HepG2 (cell line): ENCODE measurements at regions not wholly inside any gene's neighbourhood (a gene's known extent, or its start where the extent isn't known, plus 50 kb on each side); places are given as distances from the start of the nearest gene placed in this dataset.
"Not testable (repeated sequence)": the region's sequence is repeated elsewhere in the genome, so short reads cannot be mapped to it uniquely, and the experiment has no call there.

ENCODE experiments used
- ATAC-seq: fragments of 200-7000 bp; cut with Tn5 transposase; 3 replicates; pipeline ENCODE4 v1.9.1; 2020; ENCODE audit warnings: mild to moderate bottlenecking, moderate library complexity
- BruUV-seq: library from RNA; stranded (reverse); fragments of 400-500 nt; replicated peaks from 2 replicates; lab custom pipeline; 2021; lab: Mats Ljungman, UMichigan
- CTCF ChIA-PET: fragments of 300-600 bp; formaldehyde crosslinking; extraction: SDS; loops from one replicate; lab custom pipeline; 2021; ENCODE audit warnings: low total read pairs, inconsistent platforms, low intra/inter-chr PET ratio; lab: Yijun Ruan, JAX
- POLR2A ChIA-PET: fragments of 350-600 bp; sonication (Branson Sonifier 250); formaldehyde crosslinking; loops from one replicate; lab custom pipeline; 2020; ENCODE audit warnings: antibody characterized with exemption, inconsistent platforms; lab: Yijun Ruan, JAX
- DNase-seq: peaks from one replicate; pipeline ENCODE4 v3.0.0-alpha.2; 2015; ENCODE audit warnings: low spot score
- FAIRE-seq: peaks from 3 replicates; lab custom pipeline; 2011; peaks lifted over from hg19 to GRCh38; lab: Jason Lieb, UNC
- H2AFZ ChIP-seq: one replicate; pipeline ENCODE4 v1.6.1; 2011; ENCODE audit warnings: low read length, inconsistent platforms
- H3K27ac ChIP-seq: fragments of 300-600 bp; 3 replicates; pipeline ENCODE4 v1.8.0; 2011; ENCODE audit warnings: mixed run types, mild to moderate bottlenecking, mixed read lengths, low read length, inconsistent platforms; ENCODE audit not compliant: insufficient read depth; ENCODE audit errors: extremely low read length
- H3K27me3 ChIP-seq, 2 experiments: fragments of 200-600 bp in 1 of 2; 2 replicates in 1 of 2; 3 replicates in 1 of 2; pipeline versions ENCODE4 v1.6.0 to v1.8.0; 2011; ENCODE audit warnings: low read length in 2 of 2, mild to moderate bottlenecking in 2 of 2, moderate library complexity in 2 of 2, inconsistent platforms in 1 of 2; ENCODE audit not compliant: insufficient read depth in 2 of 2, control insufficient read depth in 1 of 2
- H3K36me3 ChIP-seq, 2 experiments: fragments of 200-600 bp in 1 of 2; replicated peaks in 1 of 2; 2 replicates in 1 of 2; 3 replicates in 1 of 2; pipeline versions ENCODE4 v1.5.1 to v1.8.0; 2011; ENCODE audit warnings: low read length in 2 of 2, inconsistent platforms in 1 of 2; ENCODE audit not compliant: insufficient read depth in 2 of 2, control insufficient read depth in 1 of 2
- H3K4me1 ChIP-seq: 2 replicates; pipeline ENCODE4 v1.5.1; 2012; ENCODE audit warnings: low read length, inconsistent platforms; ENCODE audit not compliant: insufficient read depth
- H3K4me2 ChIP-seq: 2 replicates; pipeline ENCODE4 v1.6.0; 2011; ENCODE audit warnings: low read depth, low read length, inconsistent platforms
- H3K4me3 ChIP-seq, 3 experiments: fragments of 200-600 bp in 1 of 3; sonication (generic), shearing (Covaris generic) in 1 of 3; replicated peaks in 1 of 3; 2 replicates each; pipeline ENCODE4 v1.5.1; 2011 to 2016; ENCODE audit warnings: low read length in 3 of 3, inconsistent platforms in 2 of 3, low read depth in 2 of 3, mild to moderate bottlenecking in 2 of 3, control low read depth in 1 of 3, mixed read lengths in 1 of 3; ENCODE audit not compliant: insufficient read depth in 1 of 3
- H3K79me2 ChIP-seq: one replicate; pipeline ENCODE4 v1.6.1; 2011; ENCODE audit warnings: low read length, inconsistent platforms; ENCODE audit not compliant: insufficient read depth
- H3K9ac ChIP-seq: 2 replicates; pipeline ENCODE4 v1.6.0; 2011; ENCODE audit warnings: mild to moderate bottlenecking, low read depth, low read length, inconsistent platforms; ENCODE audit not compliant: insufficient read depth
- H3K9me3 ChIP-seq: 2 replicates; pipeline ENCODE4 v1.5.1; 2012; ENCODE audit warnings: mild to moderate bottlenecking, low read length
- H4K20me1 ChIP-seq: 2 replicates; pipeline ENCODE4 v1.6.0; 2011; ENCODE audit warnings: inconsistent platforms, mild to moderate bottlenecking, low read length, moderate library complexity; ENCODE audit not compliant: insufficient read depth
- WGBS: methylation state at CpG from one replicate; pipeline ENCODE4 v1.1.6; 2017; ENCODE audit warnings: low lambda C conversion rate; 5-methylcytosine and 5-hydroxymethylcytosine counted together
- in situ Hi-C: cut with HindIII; loops from 2 replicates; pipeline ENCODE4 v1.10.0; 2017; ENCODE audit warnings: low pct_unique_long_range_greater_than_20kb; ENCODE audit not compliant: extremely low pct_ligation_motif_present
- intact Hi-C: fragments of 100-400 bp; cut with micrococcal nuclease; formaldehyde crosslinking; loops from one replicate; pipeline ENCODE4 v1.10.0; 2022; ENCODE audit not compliant: unreplicated experiment

DNA sequence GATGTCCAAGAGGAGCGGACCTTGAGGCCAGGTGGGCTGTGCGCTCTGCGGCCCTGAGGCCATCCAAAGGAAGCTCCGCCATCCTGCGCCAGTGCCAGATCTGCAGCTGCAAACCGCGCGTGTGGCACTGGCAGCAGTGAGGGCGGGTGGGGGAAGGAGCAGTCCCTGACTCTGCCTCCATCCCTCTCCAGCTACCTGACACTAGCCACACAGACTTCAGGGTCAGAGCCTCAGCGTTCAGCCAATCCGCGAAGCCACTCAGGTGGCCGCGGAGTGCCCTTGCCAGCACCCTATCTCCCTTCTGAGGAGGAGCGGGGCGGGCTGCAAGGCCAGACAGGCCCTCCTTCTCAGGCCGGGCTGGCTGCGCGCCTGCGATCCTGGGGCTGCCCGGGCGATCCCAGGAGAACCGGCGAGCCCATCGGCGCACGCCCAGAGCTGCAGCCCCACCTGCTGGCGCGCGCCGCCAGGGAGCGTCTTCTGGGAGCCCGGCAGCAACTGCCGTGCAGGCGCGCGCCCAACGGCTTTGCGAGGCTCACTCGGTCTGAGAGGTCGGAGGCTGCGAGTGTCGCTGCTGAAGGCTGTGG is 867.2 kb downstream of the SPATA31A1 start:
- H3K4me2 ChIP-seq, in situ Hi-C loops, POLR2A ChIA-PET, H3K36me3 ChIP-seq, H3K27ac ChIP-seq, H3K9ac ChIP-seq, DNase-seq, H4K20me1 ChIP-seq, ATAC-seq, H3K27me3 ChIP-seq, CTCF ChIA-PET, H3K4me1 ChIP-seq, H2AFZ ChIP-seq, H3K9me3 ChIP-seq, H3K4me3 ChIP-seq, BruUV-seq, FAIRE-seq, H3K79me2 ChIP-seq, intact Hi-C loops: not testable (repeated sequence)
- WGBS, result no CpG with 5 or more reads among the region's 43 CpGs

DNA sequence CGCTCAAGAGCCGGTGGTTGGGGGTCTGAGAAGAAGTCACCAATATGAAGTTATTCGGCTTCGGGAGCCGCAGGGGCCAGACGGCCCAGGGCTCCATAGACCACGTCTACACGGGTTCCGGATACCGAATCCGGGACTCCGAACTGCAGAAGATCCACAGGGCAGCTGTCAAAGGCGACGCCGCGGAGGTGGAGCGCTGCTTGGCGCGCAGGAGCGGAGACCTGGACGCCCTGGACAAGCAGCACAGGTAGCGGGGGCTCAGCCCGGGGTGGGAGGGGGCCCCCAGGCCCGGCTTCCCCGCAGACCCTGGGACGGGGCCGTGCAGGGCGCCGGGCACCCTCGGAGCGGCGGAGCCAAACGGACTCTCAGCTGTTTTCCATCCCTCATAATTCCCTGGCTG is 867.9 kb downstream of the SPATA31A1 start:
- FAIRE-seq, H3K4me2 ChIP-seq, H2AFZ ChIP-seq, H3K4me1 ChIP-seq, H3K36me3 ChIP-seq, H3K4me3 ChIP-seq, H3K27me3 ChIP-seq, ATAC-seq, in situ Hi-C loops, H3K79me2 ChIP-seq, H3K9ac ChIP-seq, H3K9me3 ChIP-seq, CTCF ChIA-PET, BruUV-seq, H3K27ac ChIP-seq, intact Hi-C loops, DNase-seq, H4K20me1 ChIP-seq, POLR2A ChIA-PET: not testable (repeated sequence)
- WGBS, result no CpG with 5 or more reads among the region's 33 CpGs
